Panc1 (cell line): ENCODE measurements at regions not wholly inside any gene's neighbourhood (a gene's known extent, or its start where the extent isn't known, plus 50 kb on each side); places are given as distances from the start of the nearest gene placed in this dataset.

Experiments used
- POLR2AphosphoS5 ChIP-seq: IDR thresholded peaks from 2 replicates; pipeline ENCODE4 v1.6.1; 2012; ENCODE audit warnings: mild to moderate bottlenecking, low read depth, low read length, moderate library complexity
- SIN3A ChIP-seq: IDR thresholded peaks from 2 replicates; pipeline ENCODE4 v1.6.1; 2012; ENCODE audit warnings: low read depth, mild to moderate bottlenecking, low read length, moderate library complexity, borderline replicate concordance; ENCODE audit not compliant: insufficient read depth
- TCF7L2 ChIP-seq: IDR thresholded peaks from 2 replicates; pipeline ENCODE4 v1.6.1; 2011; ENCODE audit warnings: mild to moderate bottlenecking, low read depth, low read length, inconsistent platforms
- TF ChIP-seq, protein P1 (sequence below): fragments of 450-650 bp; IDR thresholded peaks from 2 replicates; pipeline ENCODE4 v1.5.1; 2017; ENCODE audit warnings: mild to moderate bottlenecking
- TF ChIP-seq, protein P2 (sequence below), 2 experiments: IDR thresholded peaks; 2 replicates each; pipeline ENCODE4 v1.6.1; 2011 to 2012; ENCODE audit warnings: low read depth in 2 of 2, control low read depth in 1 of 2, low read length in 1 of 2, mild to moderate bottlenecking in 1 of 2, moderate library complexity in 1 of 2; ENCODE audit not compliant: insufficient read depth in 1 of 2

DNA sequence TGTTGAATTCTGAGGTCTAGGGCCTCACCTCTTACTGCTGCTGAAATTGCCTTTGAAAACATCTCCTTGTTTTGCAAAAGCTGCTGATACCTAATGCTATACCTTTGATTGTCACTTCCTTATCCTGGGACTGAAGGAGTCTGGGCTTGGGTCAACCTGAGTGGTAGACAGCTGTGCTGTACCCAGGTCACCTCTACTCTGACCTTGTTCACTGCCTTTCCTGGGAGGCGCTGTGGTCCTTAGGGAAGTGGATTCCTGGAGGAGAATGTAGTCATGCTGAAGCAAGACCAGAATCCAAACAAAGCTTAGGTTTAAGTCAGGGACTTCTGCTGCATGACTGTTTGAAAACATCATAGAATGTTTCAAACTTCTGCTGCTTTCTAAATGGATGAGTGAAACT is 191.4 kb downstream of the SNAPC1 start:
- TF ChIP-seq, protein P1, sequence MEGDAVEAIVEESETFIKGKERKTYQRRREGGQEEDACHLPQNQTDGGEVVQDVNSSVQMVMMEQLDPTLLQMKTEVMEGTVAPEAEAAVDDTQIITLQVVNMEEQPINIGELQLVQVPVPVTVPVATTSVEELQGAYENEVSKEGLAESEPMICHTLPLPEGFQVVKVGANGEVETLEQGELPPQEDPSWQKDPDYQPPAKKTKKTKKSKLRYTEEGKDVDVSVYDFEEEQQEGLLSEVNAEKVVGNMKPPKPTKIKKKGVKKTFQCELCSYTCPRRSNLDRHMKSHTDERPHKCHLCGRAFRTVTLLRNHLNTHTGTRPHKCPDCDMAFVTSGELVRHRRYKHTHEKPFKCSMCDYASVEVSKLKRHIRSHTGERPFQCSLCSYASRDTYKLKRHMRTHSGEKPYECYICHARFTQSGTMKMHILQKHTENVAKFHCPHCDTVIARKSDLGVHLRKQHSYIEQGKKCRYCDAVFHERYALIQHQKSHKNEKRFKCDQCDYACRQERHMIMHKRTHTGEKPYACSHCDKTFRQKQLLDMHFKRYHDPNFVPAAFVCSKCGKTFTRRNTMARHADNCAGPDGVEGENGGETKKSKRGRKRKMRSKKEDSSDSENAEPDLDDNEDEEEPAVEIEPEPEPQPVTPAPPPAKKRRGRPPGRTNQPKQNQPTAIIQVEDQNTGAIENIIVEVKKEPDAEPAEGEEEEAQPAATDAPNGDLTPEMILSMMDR, result no peak
- no peak for TF ChIP-seq TCF7L2
- no peak for TF ChIP-seq POLR2AphosphoS5
- TF ChIP-seq, protein P2, sequence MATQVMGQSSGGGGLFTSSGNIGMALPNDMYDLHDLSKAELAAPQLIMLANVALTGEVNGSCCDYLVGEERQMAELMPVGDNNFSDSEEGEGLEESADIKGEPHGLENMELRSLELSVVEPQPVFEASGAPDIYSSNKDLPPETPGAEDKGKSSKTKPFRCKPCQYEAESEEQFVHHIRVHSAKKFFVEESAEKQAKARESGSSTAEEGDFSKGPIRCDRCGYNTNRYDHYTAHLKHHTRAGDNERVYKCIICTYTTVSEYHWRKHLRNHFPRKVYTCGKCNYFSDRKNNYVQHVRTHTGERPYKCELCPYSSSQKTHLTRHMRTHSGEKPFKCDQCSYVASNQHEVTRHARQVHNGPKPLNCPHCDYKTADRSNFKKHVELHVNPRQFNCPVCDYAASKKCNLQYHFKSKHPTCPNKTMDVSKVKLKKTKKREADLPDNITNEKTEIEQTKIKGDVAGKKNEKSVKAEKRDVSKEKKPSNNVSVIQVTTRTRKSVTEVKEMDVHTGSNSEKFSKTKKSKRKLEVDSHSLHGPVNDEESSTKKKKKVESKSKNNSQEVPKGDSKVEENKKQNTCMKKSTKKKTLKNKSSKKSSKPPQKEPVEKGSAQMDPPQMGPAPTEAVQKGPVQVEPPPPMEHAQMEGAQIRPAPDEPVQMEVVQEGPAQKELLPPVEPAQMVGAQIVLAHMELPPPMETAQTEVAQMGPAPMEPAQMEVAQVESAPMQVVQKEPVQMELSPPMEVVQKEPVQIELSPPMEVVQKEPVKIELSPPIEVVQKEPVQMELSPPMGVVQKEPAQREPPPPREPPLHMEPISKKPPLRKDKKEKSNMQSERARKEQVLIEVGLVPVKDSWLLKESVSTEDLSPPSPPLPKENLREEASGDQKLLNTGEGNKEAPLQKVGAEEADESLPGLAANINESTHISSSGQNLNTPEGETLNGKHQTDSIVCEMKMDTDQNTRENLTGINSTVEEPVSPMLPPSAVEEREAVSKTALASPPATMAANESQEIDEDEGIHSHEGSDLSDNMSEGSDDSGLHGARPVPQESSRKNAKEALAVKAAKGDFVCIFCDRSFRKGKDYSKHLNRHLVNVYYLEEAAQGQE (IDR thresholded peaks at IDR 0.05; ENCODE audit: insufficient read depth in 1 of 2, low read depth in 2 of 2, low read length in 1 of 2), result no peak
- no peak for TF ChIP-seq SIN3A
